ENCODE measurements at regions not wholly inside any gene's neighbourhood (a gene's known extent, or its start where the extent isn't known, plus 50 kb on each side); places are given as distances from the start of the nearest gene placed in this dataset.

DNA sequence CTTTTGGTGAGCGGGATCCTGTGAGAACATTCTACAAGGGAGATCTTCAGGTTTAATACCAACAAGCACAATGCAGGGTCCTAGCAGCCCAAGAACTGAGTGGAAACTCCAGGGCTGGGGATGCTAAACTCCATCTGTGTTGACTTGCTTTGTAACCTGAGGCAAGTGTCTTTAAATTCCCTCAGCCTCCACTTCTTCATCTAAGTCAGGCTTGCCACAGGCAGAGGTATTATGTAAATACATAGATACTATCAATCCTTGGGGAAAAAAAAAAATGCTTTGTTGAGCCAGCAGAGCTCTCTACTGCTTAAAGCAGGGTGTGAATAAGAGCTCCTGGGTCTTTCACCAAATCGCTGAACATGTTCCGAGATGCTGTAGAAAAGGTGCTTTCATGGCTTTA, 114.2 kb upstream of the PHACTR1 start:
- Histone ChIP-seq H3K23ac (ENCODE audit: insufficient read length, low read depth, low read length) (no peak overlapping the region), H3K18ac (ENCODE audit: insufficient read length, low read depth, low read length) (no peak overlapping the region), H2BK5ac (ENCODE audit: insufficient read length, low read length) (no peak overlapping the region), H2BK20ac (ENCODE audit: low read depth, low read length, poor library complexity, severe bottlenecking) (no peak overlapping the region), H2BK120ac (ENCODE audit: low read depth, low read length, poor library complexity, severe bottlenecking) (no peak overlapping the region), H3K27me3 (ENCODE audit: insufficient read depth, low read length) (no peaks in the 10 kb centered on the region), H3K4ac (ENCODE audit: low read depth, low read length) (no peak overlapping the region), H2BK12ac (ENCODE audit: insufficient read length, low read depth, low read length) (no peak overlapping the region), H4K8ac (replicated peaks; ENCODE audit: insufficient read length, low read depth, low read length) (no peak overlapping the region), H3T11ph (ENCODE audit: low read length) (no peak overlapping the region), H3K14ac (ENCODE audit: insufficient read depth, low read length) (no peak overlapping the region), H3K23me2 (ENCODE audit: insufficient read length, low read depth, low read length, poor library complexity, severe bottlenecking) (no peaks in the 10 kb centered on the region), H4K5ac (ENCODE audit: insufficient read length, low read depth, low read length) (no peak overlapping the region), H3K56ac (ENCODE audit: insufficient read length, low read depth, low read length) (no peak overlapping the region), H4K20me1 (ENCODE audit: control insufficient read depth, insufficient read depth, insufficient read length) (no peaks in the 10 kb centered on the region), H3K4me2 (ENCODE audit: insufficient read depth, insufficient read length, low read length) (no peak overlapping the region), H3K79me1 (ENCODE audit: insufficient read depth, low read depth, low read length, poor library complexity, severe bottlenecking) (no peaks in the 10 kb centered on the region), H2AK5ac (ENCODE audit: insufficient read length, low read length) (no peak overlapping the region), H3K79me2 (ENCODE audit: insufficient read depth, low read length) (no peaks in the 10 kb centered on the region), H3K27ac (ENCODE audit: insufficient read length, low read depth, low read length) (no peak overlapping the region), H3K9me3 (ENCODE audit: control insufficient read depth, low read depth, low read length) (no peaks in the 10 kb centered on the region), H2AFZ (ENCODE audit: low read length) (no peak overlapping the region), H3K9ac (ENCODE audit: extremely low read depth, insufficient read length, low read length) (no peak overlapping the region), H2BK15ac (ENCODE audit: low read depth, low read length) (no peak overlapping the region), H3K4me1 (ENCODE audit: insufficient read depth, low read length) (no peaks in the 10 kb centered on the region), H4K91ac (ENCODE audit: insufficient read length, low read depth, low read length) (no peak overlapping the region)
- no peak for DNase-seq
- Mint-ChIP-seq H3K36me3 (ENCODE audit: insufficient read depth in 1 of 3, low read depth in 3 of 3) (no peaks in the 10 kb centered on the region), H3K27me3 (ENCODE audit: low read depth) (no peaks in the 10 kb centered on the region; the same call in none of the 2 replicates), H3K4me3 (no peak overlapping the region), H3K27ac (no peak overlapping the region), H3K9me3 (no peaks in the 10 kb centered on the region), H3K4me1 (peaks cover 21 to 24% of the 10 kb centered on the region in 2 experiments)
- TF ChIP-seq CTCF (conservative IDR thresholded peaks at IDR 0.05): no peak
- WGBS (ENCODE audit: extremely low coverage, insufficient read length, low lambda C conversion rate): no CpG with 5 or more reads among the region's 3 CpGs

All from H9 (cell line).